HG03175 (cell line): ENCODE measurements at regions not wholly inside any gene's neighbourhood (a gene's known extent, or its start where the extent isn't known, plus 50 kb on each side); places are given as distances from the start of the nearest gene placed in this dataset.
"Not testable (repeated sequence)": the region's sequence is repeated elsewhere in the genome, so short reads cannot be mapped to it uniquely, and the experiment has no call there.

Experiments used
- ATAC-seq: cut with Tn5 transposase; IDR thresholded peaks from one replicate; pipeline ENCODE4 v1.9.1; 2021; ENCODE audit warnings: mild to moderate bottlenecking, moderate library complexity; ENCODE audit not compliant: unreplicated experiment

- no peak for ATAC-seq
These were observed 393.6 kb downstream of the GPAT3 start for GRCh38 chr4:83929550-83929949.

- no peak for ATAC-seq
These were observed 391.0 kb downstream of the GPAT3 start for GRCh38 chr4:83926950-83927349.

- ATAC-seq, result no peak
These were observed 387.4 kb downstream of the GPAT3 start for GRCh38 chr4:83923341-83923740.

- no peak for ATAC-seq
These were observed 386.5 kb downstream of the GPAT3 start for GRCh38 chr4:83922402-83922801.

- no peak for ATAC-seq
These were observed 385.2 kb downstream of the GPAT3 start for GRCh38 chr4:83921124-83921523.

GRCh38 chr4:83920375-83920774 lies 384.5 kb downstream of the GPAT3 start:
- ATAC-seq, result no peak

- ATAC-seq, result no peak
These were observed 381.7 kb downstream of the GPAT3 start for GRCh38 chr4:83917572-83917971.

GRCh38 chr4:83910693-83911092 lies 374.8 kb downstream of the GPAT3 start:
- no peak for ATAC-seq

GRCh38 chr4:83906561-83906960 lies 370.7 kb downstream of the GPAT3 start:
- no peak for ATAC-seq

GRCh38 chr4:83905952-83906351 lies 370.0 kb downstream of the GPAT3 start:
- no peak for ATAC-seq

- not testable (repeated sequence) for ATAC-seq
These were observed 367.8 kb downstream of the GPAT3 start for GRCh38 chr4:83903740-83904139.

- ATAC-seq, result no peak
These were observed 358.9 kb downstream of the GPAT3 start for GRCh38 chr4:83894831-83895230.

GRCh38 chr4:83890816-83891215 lies 354.9 kb downstream of the GPAT3 start:
- no peak for ATAC-seq

- ATAC-seq, result no peak
These were observed 354.3 kb downstream of the GPAT3 start for GRCh38 chr4:83890231-83890630.

- no peak for ATAC-seq
These were observed 353.9 kb downstream of the GPAT3 start for GRCh38 chr4:83889802-83890201.

GRCh38 chr4:83885256-83886182 lies 349.6 kb downstream of the GPAT3 start:
- ATAC-seq, result no peak

- ATAC-seq, result no peak
These were observed 340.1 kb downstream of the GPAT3 start for GRCh38 chr4:83876047-83876446.

- ATAC-seq, result no peak
These were observed 339.5 kb downstream of the GPAT3 start for GRCh38 chr4:83875437-83875836.

GRCh38 chr4:83873996-83874395 lies 338.1 kb downstream of the GPAT3 start:
- ATAC-seq, result no peak

GRCh38 chr4:83870328-83870950 lies 334.5 kb downstream of the GPAT3 start:
- no peak for ATAC-seq

- no peak for ATAC-seq
These were observed 331.1 kb downstream of the GPAT3 start for GRCh38 chr4:83866834-83867621.
